ENCODE measurements at regions not wholly inside any gene's neighbourhood (a gene's known extent, or its start where the extent isn't known, plus 50 kb on each side); places are given as distances from the start of the nearest gene placed in this dataset.
"Not testable (repeated sequence)": the region's sequence is repeated elsewhere in the genome, so short reads cannot be mapped to it uniquely, and the experiment has no call there.

DNA sequence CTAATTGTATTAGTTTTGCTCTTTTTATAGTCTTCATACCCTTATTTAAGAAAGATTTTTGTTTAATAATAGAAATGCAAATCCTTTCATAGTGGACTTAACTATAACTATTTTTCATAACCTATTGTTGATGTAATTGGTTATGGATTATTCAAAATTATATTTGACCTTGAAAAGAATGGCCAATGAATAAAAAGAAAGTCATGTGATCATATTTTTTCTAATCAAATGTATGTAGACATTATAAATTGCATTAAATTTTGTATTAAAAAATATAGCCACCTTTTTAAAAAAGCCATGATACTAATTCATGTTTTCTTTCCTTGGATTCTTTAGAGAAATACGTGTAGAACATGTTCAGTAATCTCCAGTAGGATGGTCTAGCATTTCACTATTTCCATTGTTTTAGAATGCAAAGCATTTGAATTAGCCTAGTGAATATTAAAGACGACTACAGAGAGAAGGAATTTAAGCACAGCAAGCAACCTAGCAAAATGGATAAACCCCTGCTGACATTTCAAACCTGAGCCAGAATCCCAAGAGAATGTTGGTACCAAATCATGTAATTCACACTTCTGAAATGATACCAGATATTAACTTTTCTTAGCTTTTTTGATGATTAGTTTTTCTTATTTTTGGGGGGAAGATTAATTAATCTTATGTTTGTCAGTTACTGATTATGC lies 1297.4 kb upstream of the MIR17HG start:
- Histone ChIP-seq H3K27me3 (ENCODE audit: insufficient read depth, low read length) (no peaks in the 10 kb centered on the region), H3K9me3 (ENCODE audit: low read depth, low read length) (peaks cover 5% of the 10 kb centered on the region), H3K4me3 (ENCODE audit: low read length) (no peak overlapping the region), H3K4me1 (ENCODE audit: insufficient read depth, low read length) (no peaks in the 10 kb centered on the region)

DNA sequence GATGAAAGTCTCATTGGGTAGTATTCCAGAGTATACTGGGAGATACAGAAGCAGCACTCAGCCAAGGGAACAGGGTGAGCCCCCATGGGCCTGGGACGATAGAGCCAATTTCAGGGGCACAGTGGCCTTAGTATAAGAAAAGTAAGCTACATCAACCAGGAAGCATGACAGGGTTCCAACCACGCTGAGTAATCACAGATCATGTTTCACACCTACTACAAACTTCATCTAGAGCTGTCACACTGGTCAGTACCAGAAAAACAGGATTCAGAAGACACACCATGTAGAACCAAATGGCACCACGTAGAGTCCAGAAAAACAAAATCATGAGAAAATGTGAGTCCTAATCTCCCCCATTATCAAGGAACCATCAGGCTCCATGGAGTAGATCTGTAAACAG lies 1292.4 kb upstream of the MIR17HG start:
- H3K4me3 ChIP-seq (ENCODE audit: low read length) = no peak overlapping the region
- no peaks in the 10 kb centered on the region for H3K27me3 ChIP-seq (ENCODE audit: insufficient read depth, low read length)
- H3K9me3 ChIP-seq (ENCODE audit: low read depth, low read length) = peaks cover 5% of the 10 kb centered on the region
- H3K4me1 ChIP-seq (ENCODE audit: insufficient read depth, low read length) = no peaks in the 10 kb centered on the region

DNA sequence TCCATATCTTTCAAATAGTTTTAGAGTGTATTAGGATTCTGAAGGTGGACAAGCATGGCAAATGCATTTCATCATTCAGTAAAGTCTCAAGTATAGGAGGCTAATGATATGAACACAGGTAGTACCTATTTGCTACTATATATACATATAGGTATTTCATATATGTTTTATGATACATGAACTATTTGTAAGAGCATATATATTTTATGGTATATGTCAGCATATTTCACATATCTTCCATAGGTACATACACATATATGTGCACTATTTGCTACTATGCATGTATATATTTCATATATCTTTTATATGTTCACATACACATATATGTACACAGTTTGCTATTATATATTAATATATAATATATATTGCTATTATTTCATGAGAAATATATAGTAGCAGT lies 1291.7 kb upstream of the MIR17HG start:
- Histone ChIP-seq H3K27me3 (ENCODE audit: insufficient read depth, low read length) (no peaks in the 10 kb centered on the region), H3K4me1 (ENCODE audit: insufficient read depth, low read length) (no peaks in the 10 kb centered on the region), H3K4me3 (ENCODE audit: low read length) (no peak overlapping the region), H3K9me3 (ENCODE audit: low read depth, low read length) (peaks cover 5% of the 10 kb centered on the region)

DNA sequence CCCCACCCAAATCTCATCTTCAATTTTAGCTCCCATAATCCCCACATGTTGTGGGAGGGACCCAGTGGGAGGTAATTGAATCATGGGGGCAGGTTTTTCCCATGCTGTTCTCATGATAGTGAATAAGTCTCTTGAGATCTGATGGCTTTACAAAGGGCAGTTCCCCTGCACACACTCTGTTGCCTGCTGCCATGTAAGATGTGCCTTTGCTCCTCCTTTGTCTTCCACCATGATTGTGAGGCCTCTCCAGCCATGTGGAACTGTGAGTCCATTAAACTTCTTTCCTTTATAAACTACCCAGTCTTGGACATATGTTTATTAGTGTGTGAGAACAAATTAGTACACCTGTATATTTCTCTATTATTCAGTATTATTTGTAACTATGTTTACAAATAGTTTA lies 1283.3 kb upstream of the MIR17HG start:
- H3K4me3 ChIP-seq (ENCODE audit: low read length); H3K9me3 ChIP-seq (ENCODE audit: low read depth, low read length); H3K27me3 ChIP-seq (ENCODE audit: insufficient read depth, low read length); H3K4me1 ChIP-seq (ENCODE audit: insufficient read depth, low read length): not testable (repeated sequence)

DNA sequence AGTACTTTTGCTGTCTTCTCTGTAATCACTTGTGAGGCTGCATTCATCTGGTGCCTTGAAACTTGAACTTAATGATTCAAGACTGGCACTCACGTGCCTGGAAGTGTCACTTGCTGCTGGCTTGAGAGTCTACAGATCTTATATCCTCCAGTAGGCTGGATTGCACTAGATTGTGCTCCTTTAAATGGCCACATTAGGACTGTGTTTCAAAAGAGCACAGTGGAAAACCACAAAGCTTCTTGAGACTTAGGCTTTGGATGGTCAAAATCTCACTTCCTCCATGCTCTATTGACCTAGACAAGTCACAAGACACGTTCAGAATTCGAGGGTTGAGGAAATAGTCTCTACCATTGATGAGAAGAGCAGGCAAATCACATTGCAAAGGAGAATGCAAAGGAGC lies 1278.8 kb upstream of the MIR17HG start:
- H3K4me3 ChIP-seq (ENCODE audit: low read length) = no peak overlapping the region

DNA sequence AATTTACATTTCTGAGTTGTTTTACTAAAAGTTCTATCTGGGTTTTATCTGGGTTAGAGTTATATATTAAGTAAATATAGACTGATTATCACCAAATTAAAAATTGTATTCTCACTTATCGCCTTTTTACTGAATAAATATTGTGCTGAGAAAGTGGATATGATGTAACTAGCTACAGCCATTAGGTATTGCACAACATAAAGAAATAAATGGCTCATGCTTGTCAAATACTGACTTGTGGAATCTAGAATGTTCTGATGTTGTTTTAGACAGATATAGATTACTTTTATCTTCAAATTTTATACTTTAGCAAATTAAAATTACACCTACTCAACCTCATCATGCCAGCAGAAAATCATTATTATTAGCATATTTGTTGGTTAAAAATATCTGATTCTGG lies 1277.1 kb upstream of the MIR17HG start:
- H3K27me3 ChIP-seq (ENCODE audit: insufficient read depth, low read length) = no peaks in the 10 kb centered on the region
- no peaks in the 10 kb centered on the region for H3K9me3 ChIP-seq (ENCODE audit: low read depth, low read length)
- no peak overlapping the region for H3K4me3 ChIP-seq (ENCODE audit: low read length)
- no peaks in the 10 kb centered on the region for H3K4me1 ChIP-seq (ENCODE audit: insufficient read depth, low read length)

More for the DNA sequence above, 1278.8 kb upstream of the MIR17HG start:
- no peaks in the 10 kb centered on the region for H3K4me1 ChIP-seq (ENCODE audit: insufficient read depth, low read length)
- H3K9me3 ChIP-seq (ENCODE audit: low read depth, low read length) = no peaks in the 10 kb centered on the region
- H3K27me3 ChIP-seq (ENCODE audit: insufficient read depth, low read length) = no peaks in the 10 kb centered on the region

DNA sequence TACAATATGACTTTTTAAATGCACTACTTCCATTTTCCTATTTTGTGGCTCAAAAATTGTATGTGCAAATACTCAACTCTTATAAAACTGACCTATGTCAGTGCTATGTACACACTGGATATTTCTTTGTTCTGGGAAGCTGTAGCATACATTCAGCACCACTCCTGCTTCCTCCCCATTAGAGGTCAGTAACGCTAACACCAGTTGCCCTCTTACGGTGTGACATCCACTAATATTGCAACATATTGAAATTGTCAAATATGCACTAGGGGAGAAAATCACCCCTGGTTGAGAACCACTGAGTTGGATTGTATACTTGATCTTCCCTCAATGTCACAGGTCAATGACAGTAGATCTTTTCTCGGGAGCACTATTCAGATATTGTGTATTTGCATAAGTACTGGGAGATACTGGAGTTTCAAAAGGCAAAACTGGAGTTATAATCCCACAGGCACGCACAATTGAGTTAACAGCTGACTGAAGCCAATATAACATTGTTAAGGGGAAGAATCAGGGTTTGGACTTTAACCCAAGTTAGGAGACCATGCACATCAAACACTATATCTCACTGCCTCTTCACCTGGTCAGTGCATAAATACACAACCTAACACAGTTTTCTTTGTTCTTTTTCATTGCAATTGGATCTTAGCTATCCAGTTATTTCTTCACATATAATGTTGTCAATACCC lies 1276.5 kb upstream of the MIR17HG start:
- no peaks in the 10 kb centered on the region for H3K27me3 ChIP-seq (ENCODE audit: insufficient read depth, low read length)
- H3K4me3 ChIP-seq (ENCODE audit: low read length) = no peak overlapping the region
- no peaks in the 10 kb centered on the region for H3K4me1 ChIP-seq (ENCODE audit: insufficient read depth, low read length)
- no peaks in the 10 kb centered on the region for H3K9me3 ChIP-seq (ENCODE audit: low read depth, low read length)

GRCh38 chr13:90084684-90085290 lies 1262.7 kb upstream of the MIR17HG start:
- no peaks in the 10 kb centered on the region for H3K4me1 ChIP-seq (ENCODE audit: insufficient read depth, low read length)
- no peaks in the 10 kb centered on the region for H3K27me3 ChIP-seq (ENCODE audit: insufficient read depth, low read length)
- H3K9me3 ChIP-seq (ENCODE audit: low read depth, low read length) = no peaks in the 10 kb centered on the region
- H3K4me3 ChIP-seq (ENCODE audit: low read length) = no peak overlapping the region

GRCh38 chr13:90089051-90089450 lies 1258.4 kb upstream of the MIR17HG start:
- no peaks in the 10 kb centered on the region for H3K4me1 ChIP-seq (ENCODE audit: insufficient read depth, low read length)
- no peaks in the 10 kb centered on the region for H3K27me3 ChIP-seq (ENCODE audit: insufficient read depth, low read length)
- H3K9me3 ChIP-seq (ENCODE audit: low read depth, low read length) = no peaks in the 10 kb centered on the region
- H3K4me3 ChIP-seq (ENCODE audit: low read length) = no peak overlapping the region

- H3K4me3 ChIP-seq (ENCODE audit: low read length) = no peak overlapping the region
- H3K4me1 ChIP-seq (ENCODE audit: insufficient read depth, low read length) = no peaks in the 10 kb centered on the region
- no peaks in the 10 kb centered on the region for H3K9me3 ChIP-seq (ENCODE audit: low read depth, low read length)
- H3K27me3 ChIP-seq (ENCODE audit: insufficient read depth, low read length) = no peaks in the 10 kb centered on the region
These were observed 1255.9 kb upstream of the MIR17HG start for GRCh38 chr13:90091611-90092010.

DNA sequence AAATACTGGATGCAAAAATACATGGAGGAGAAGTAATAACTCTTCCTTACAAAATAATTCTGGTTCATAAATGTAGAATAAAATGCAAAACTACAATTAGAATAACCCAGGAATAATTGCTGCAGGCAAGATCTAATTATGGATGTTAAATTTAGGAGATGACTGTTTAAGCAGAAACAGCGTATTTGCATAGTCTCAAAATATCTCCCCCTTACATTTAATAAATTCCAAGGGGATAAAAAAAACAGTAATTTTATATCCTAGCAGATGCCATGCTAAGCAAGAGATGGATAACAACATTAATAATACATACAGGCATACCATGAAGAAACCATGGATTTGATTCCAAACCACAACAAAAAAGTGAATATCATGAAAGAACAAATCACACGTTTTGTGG lies 1253.1 kb upstream of the MIR17HG start:
- no peak overlapping the region for H3K4me3 ChIP-seq (ENCODE audit: low read length)
- H3K4me1 ChIP-seq (ENCODE audit: insufficient read depth, low read length) = no peaks in the 10 kb centered on the region
- no peaks in the 10 kb centered on the region for H3K27me3 ChIP-seq (ENCODE audit: insufficient read depth, low read length)
- no peaks in the 10 kb centered on the region for H3K9me3 ChIP-seq (ENCODE audit: low read depth, low read length)

DNA sequence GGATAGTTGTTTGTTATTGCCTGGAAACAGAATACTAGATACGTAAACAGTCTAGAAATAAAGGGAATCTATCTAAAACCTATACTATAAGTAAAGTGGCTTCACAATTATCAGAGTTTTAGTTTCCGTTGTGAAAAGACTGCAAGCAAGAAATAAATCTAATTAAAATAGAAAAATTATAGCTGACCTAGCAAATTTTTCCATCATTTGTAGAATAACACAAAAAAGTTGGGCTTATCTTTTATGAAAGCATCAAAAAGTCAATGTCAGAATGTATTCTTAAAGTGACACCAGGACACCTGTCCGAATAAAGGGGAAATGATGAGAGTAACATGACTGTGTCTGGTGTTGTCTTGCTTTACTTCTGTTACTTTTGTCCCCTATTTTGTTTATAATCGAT lies 1248.9 kb upstream of the MIR17HG start:
- H3K4me1 ChIP-seq (ENCODE audit: insufficient read depth, low read length) = no peaks in the 10 kb centered on the region

GRCh38 chr13:90099847-90100246 lies 1247.6 kb upstream of the MIR17HG start:
- Histone ChIP-seq H3K4me1 (ENCODE audit: insufficient read depth, low read length) (no peaks in the 10 kb centered on the region), H3K9me3 (ENCODE audit: low read depth, low read length) (no peaks in the 10 kb centered on the region), H3K27me3 (ENCODE audit: insufficient read depth, low read length) (no peaks in the 10 kb centered on the region), H3K4me3 (ENCODE audit: low read length) (no peak overlapping the region)

More for the DNA sequence above, 1248.9 kb upstream of the MIR17HG start:
- H3K4me3 ChIP-seq (ENCODE audit: low read length) = no peak overlapping the region
- H3K9me3 ChIP-seq (ENCODE audit: low read depth, low read length) = no peaks in the 10 kb centered on the region
- H3K27me3 ChIP-seq (ENCODE audit: insufficient read depth, low read length) = no peaks in the 10 kb centered on the region

GRCh38 chr13:90103099-90103784 lies 1244.2 kb upstream of the MIR17HG start:
- Histone ChIP-seq H3K9me3 (ENCODE audit: low read depth, low read length) (no peaks in the 10 kb centered on the region), H3K4me1 (ENCODE audit: insufficient read depth, low read length) (no peaks in the 10 kb centered on the region), H3K27me3 (ENCODE audit: insufficient read depth, low read length) (no peaks in the 10 kb centered on the region), H3K4me3 (ENCODE audit: low read length) (no peak overlapping the region)

GRCh38 chr13:90104764-90105163 lies 1242.7 kb upstream of the MIR17HG start:
- H3K4me1 ChIP-seq (ENCODE audit: insufficient read depth, low read length) = no peaks in the 10 kb centered on the region
- no peaks in the 10 kb centered on the region for H3K27me3 ChIP-seq (ENCODE audit: insufficient read depth, low read length)
- no peaks in the 10 kb centered on the region for H3K9me3 ChIP-seq (ENCODE audit: low read depth, low read length)
- H3K4me3 ChIP-seq (ENCODE audit: low read length) = no peak overlapping the region

Data from mononuclear cell (primary cell).